ENCODE measurements at regions not wholly inside any gene's neighbourhood (a gene's known extent, or its start where the extent isn't known, plus 50 kb on each side); places are given as distances from the start of the nearest gene placed in this dataset.

DNA sequence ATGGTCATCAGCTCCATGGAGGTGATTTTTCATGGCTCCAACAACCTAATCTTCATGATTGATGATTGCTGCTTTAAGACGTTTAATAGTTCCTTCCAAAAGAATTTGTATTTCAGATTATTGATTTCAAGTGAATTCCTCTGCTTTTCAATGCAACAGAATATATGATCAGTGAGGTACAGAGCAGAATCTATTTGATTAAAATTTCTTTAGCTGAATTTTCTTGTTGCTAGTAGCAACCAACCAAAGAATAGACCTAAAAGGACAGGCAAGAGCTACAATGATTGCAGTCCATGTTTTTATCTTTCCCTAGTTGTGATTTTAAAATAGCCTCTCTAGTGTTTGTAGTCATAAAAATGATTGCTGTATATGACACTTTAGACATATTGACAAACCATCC, 76.8 kb upstream of the SCEL start:
- no peak for TF ChIP-seq EZH2 (IDR thresholded peaks at IDR 0.05; ENCODE audit: low read length, missing control alignments)
- TF ChIP-seq, protein P1, sequence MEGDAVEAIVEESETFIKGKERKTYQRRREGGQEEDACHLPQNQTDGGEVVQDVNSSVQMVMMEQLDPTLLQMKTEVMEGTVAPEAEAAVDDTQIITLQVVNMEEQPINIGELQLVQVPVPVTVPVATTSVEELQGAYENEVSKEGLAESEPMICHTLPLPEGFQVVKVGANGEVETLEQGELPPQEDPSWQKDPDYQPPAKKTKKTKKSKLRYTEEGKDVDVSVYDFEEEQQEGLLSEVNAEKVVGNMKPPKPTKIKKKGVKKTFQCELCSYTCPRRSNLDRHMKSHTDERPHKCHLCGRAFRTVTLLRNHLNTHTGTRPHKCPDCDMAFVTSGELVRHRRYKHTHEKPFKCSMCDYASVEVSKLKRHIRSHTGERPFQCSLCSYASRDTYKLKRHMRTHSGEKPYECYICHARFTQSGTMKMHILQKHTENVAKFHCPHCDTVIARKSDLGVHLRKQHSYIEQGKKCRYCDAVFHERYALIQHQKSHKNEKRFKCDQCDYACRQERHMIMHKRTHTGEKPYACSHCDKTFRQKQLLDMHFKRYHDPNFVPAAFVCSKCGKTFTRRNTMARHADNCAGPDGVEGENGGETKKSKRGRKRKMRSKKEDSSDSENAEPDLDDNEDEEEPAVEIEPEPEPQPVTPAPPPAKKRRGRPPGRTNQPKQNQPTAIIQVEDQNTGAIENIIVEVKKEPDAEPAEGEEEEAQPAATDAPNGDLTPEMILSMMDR (conservative IDR thresholded peaks at IDR 0.05 in 1 of 2, IDR thresholded peaks at IDR 0.05 in 1 of 2; ENCODE audit: low read depth in 1 of 2, low read length in 2 of 2) = no peak
